HG03039 (cell line): ENCODE measurements at regions not wholly inside any gene's neighbourhood (a gene's known extent, or its start where the extent isn't known, plus 50 kb on each side); places are given as distances from the start of the nearest gene placed in this dataset.
"Not testable (repeated sequence)": the region's sequence is repeated elsewhere in the genome, so short reads cannot be mapped to it uniquely, and the experiment has no call there.

Experiments
- ATAC-seq: cut with Tn5 transposase; IDR thresholded peaks from one replicate; pipeline ENCODE4 v1.9.1; 2021; ENCODE audit warnings: mild to moderate bottlenecking, moderate library complexity; ENCODE audit not compliant: unreplicated experiment

DNA sequence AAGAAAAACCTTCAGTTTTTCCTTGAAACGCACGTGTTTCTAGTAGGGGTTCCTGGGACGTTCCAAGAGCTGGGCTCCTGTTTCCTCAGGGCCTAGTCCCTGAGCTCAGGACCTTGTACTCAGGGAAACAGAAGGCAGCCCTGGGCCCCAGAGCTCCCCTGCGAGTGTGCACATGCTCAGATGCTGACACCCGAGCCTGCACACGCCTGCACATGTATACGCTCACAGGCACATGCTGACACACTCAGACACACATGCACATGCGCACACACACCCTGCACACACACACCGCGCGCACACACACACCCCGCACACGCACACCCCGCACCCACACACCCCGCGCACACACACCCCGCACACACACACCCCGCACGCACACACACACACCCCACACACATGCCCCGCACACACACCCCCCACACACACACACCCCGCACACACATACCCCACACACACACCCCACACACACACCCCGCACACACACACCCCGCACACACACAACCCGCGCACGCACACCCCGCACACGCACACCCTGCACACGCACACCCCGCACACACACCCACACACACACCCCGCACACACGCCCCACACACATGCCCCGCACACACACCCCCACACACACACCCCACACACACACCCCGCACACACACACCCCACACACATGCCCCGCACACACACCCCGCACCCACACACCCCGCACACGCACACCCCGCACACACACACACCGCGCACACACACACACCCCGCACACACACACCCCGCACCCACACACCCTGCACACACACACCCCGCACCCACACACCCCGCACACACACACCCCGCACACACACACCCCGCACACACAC lies 52.2 kb downstream of the CALML3 start:
- no peak for ATAC-seq

DNA sequence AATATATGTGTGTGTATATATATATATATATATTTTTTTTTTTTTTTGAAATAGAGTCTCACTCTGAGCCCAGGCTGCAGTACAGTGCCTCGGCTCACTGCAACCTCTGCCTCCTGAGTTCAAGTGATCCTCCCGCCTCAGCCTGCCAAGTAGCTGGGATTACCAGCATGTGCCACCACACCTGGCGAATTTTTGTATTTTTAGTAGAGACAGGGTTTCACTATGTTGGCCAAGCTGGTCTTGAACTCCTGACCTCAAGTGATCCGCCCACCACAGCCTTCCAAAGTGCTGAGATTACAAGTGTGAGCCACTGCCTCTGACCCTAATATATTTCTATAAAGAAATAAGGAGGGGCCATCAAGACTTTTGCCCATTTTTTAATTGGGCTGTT lies 55.3 kb downstream of the CALML3 start:
- not testable (repeated sequence) for ATAC-seq

DNA sequence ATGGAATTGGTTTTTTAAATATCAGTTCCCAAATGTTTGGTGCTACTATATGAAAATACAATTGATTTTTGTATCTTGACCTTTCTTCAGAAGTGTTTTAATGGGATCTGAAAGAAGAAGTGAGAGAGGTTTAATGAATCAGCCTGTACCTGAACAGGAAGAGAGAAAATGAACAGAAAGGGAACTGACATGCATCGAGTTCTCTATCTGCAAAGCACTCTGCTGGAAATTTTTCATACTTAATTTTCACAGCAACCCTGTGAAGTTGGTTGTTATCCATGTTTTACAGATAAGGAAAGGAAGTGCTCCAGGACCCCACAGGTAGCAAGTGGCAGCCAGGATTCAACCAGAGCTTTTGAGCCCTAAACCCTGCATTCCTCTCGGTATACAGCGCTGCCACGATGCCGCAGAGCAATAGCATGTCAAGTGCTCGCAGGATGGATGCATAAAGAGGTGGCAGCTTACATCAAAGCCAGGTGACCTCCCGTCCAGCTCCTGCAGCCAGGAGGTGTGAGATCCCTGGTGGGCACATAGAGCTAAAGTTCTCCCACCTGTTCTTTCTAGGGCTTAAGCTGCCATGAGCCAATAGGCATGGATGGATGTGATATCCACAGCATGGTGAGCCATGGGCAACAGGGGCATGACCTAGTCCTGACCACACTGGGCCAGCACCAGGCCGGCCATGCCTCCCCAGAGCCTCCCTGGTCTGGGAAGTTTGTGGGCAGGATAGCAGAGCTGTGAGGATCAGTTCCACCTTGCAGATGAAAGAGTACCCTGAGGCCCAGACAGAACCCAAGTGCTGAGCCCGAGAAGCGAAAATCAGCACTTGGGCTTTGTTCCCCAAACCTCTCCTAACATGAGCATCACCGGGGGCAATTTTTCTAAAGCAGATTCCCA lies 57.2 kb downstream of the CALML3 start:
- ATAC-seq = peak; percentile 44

DNA sequence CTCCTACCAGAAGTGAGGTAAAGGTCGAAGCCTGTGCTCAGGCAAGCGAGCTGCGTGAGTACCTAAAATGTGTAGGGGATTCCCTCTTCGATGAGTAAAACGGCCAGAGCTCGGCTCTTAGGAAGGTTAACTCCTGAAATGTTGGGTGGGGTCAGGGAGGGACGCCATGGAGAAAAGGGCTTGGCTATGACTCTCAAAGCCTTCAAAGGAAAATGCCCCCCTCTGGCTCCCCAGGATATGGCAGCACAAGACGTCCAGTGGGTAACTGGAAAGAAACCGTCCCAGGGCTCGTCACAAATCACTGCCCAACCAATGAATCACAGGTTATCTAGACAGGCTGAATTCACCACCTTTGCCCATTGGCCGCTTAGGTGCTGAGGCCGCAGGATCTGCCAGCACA lies 58.0 kb downstream of the CALML3 start:
- no peak for ATAC-seq

DNA sequence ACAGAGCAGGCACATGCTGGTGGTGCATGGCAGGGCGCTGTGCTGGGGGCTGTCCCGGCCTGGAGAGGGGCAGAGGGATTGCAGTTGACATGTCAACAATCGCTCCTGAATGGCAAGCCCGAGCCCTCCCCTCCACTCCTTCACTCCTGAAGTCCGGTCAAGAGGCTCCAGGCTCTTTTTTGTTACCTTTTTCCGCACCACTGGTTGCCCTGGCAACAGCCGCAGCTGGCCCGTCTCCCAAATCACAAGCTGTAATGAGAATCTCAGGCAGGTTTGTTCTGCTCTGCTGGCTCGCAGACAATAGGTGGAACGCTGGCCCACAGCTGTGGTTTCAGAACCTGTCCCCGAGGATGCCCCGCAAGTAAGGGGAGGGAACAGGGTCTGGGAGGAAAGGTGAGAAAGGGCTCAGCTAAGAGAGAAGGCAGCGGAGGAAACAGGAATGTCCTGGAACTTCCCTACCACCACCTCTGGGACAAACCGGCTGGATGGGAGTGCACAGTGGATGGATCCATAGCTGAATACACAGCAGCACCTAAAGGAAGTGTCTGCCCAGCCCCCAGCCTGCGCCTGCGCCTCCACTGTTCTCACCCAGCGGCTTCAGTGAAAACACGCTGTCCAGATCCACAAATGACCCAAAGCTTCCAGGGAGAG lies 58.9 kb downstream of the CALML3 start:
- no peak for ATAC-seq

DNA sequence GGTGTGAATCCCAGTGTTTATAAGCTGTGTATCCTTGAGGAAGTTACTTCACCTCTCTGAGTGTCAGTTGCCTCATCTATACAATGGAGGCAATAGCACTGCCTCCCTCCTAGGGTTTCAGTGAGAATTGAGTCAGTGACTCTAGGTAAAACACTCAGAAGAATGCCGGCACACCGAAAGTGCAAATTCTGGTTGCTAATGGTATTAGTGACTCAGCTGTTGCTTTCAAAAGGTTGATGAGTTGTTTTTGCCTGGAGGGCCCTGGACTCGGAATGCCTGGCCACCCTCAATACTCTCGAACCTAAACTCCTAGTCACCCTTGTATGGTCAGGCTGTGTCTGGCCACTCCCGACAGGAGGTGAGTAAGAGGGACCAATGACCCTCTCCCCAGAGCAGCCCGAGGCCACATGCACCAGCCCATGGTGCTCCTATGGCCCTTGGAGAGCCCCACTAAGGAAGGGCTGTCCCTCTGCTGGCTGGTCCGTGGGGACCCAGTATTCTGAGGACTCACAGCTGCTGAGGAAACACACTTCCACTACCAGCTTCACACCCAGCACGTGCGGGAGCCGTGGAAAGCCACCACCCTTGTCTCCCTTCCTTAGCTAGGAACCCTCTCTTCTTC lies 60.2 kb downstream of the CALML3 start:
- no peak for ATAC-seq

DNA sequence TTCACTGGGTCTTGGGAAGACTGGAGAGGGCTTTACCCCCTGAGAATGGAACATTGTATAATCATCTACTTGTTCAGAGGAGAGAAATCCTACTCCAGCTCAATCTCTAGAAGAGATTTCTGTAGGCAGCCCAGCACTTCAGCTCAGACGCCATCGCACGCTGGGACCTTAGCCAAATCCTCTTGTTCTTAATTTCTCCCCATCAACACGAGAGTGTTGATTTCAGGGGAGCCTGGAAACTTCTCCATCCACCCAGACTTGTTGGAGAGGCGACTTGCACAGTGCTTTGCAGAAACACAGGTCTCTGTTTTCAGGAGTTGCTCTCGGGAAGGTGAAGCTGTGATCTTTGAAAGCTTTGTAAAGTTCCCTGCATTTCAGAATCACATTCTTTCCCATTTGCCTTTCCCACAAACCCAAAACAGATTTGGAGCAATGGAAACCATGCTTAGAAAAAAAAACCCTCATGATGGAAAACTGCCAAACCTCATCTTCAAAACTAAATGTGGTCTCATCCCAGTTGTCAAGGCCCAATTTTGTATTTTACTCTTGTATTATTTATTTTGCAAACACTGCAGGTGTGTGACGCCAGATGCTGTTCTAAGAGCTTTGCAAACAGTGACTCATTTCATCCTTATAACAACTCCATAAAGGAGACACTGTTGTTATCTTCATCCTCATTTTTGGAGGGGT lies 60.9 kb downstream of the CALML3 start:
- ATAC-seq = no peak

DNA sequence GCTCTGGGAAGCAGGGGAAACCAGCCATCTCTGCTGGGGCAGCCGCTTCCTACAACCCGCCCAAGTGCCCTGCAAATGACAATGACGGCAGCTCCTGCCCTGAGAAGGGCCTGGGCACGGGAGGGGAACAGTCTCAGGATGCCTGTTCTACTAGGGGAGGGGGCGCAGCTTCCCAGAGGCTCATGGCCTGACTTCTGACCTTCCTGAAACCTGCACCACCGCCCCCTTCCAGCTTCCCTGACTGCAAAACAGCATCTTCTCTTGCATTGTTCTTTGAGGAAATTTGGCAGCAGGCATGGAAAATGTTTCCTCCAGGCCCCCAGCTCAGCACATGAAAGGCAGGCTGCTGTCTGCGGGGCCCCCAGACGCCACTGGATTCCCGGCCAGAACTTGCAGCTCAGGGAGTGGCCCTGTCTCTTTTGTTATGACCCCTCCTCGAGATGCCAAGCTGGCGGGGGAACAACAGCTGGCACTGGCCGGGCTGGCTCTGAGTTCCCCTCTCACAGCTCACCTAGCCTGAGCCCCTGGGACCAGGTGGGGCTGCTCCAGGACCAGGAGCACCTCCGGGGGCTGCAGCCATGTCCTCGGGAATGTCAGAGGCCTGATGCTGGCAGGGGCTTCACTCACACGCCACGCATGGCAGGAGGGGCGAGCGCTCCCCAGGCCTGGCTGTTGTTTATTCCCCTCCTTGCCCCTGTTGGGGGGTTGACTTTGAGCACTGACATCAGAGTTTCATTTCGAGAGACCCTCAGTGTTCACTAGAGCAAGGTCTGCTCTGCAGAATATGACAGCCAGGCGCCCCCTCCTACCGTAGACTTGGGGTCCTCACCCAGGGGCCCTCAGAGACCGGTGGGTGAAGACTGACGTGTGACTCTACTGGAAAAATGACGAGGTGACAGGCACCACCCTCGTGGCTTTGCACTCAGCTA lies 62.7 kb downstream of the CALML3 start:
- no peak for ATAC-seq

DNA sequence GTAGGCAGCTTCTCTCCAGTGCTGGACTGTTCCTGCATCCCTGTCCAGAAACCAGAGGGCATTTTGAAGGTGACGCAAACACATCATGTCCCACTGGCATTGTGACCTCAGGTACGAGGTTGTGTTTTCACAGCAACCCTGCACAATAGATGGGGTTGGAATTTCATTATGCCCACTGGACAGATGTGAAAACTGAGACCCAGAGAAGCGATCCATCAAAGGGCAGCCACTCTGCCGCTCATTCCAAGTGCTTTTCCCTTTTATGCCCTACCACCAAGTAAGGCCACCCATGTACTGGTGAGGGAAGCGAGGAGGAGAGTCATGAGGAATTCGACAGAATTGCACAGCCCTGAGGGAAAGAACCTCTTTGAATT lies 63.3 kb downstream of the CALML3 start:
- ATAC-seq = no peak

DNA sequence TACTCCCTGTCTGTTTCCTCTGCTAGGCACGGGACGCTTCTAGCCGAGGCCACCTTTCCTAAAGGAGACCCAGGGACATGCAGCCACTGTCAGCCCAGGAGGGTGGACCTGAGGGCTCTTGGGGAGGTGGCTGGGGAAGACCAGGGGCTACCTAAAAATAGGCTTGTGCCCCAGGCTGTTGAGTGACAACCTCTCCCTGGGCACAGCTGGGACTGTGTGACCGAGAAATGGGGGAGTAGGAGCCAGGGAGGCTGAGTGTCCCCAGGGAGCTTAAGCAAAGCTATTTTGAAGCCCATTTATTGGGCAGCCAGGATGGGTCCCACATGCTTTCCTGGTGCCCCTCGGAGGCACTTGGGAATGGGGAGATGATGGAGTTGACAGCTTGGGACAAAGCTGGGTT lies 63.8 kb downstream of the CALML3 start:
- ATAC-seq = no peak
